GM19324 (cell line): ENCODE measurements at regions not wholly inside any gene's neighbourhood (a gene's known extent, or its start where the extent isn't known, plus 50 kb on each side); places are given as distances from the start of the nearest gene placed in this dataset.
A peak's percentile ranks its signal among the peaks of the same experiment; 100 is the strongest.

Experiments
- ATAC-seq: cut with Tn5 transposase; IDR thresholded peaks from one replicate; pipeline ENCODE4 v1.9.1; 2021; ENCODE audit warnings: mild to moderate bottlenecking, moderate library complexity; ENCODE audit not compliant: unreplicated experiment, low FRiP score

DNA sequence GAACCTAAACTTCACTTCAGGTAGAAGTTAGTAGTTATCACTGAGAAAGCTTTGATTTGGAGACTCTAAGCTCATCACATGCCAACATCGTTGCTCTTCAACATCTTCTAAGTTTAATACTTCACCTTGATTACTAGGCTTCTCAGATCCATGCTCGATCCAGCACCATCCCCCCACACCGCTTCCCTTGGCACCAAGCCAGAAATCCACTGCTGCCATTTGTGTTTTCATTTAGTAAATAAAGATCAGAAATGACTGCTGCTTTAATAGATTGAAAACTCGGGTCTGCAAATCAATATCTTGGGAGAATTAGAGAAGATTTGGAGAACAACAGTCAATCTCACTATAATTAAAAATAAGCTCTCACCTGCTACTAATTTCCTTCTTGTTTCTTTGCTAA is 214.7 kb upstream of the NR4A3 start:
- no peak for ATAC-seq

DNA sequence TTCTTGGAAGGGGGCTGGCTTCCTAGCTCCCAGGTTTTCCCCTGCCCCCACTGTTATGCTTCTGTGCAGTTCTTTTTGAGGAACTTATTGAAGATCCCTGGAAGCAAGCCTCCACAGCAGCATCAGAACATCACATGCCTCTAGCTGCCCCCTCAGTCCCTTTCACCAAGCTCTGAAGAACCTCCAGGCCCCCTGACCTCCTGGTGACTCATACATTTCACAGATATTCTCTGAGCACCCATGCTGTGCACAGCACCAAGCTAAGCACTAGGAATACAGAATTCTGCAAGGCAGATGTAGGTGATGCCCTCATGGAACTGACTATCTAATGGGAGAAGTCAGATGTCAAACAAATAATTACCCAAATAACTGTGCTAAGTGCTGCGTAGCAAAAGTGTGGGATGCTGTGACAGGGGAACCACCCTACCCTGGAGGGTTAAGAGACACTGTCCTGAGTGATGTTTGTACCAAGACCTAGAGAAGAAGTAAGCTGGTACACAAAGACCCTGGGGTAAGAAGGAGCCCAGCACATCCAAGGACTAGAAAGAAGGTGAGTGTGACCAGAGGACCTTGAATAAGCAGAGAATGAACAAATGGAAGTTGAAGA is 213.7 kb upstream of the NR4A3 start:
- no peak for ATAC-seq

DNA sequence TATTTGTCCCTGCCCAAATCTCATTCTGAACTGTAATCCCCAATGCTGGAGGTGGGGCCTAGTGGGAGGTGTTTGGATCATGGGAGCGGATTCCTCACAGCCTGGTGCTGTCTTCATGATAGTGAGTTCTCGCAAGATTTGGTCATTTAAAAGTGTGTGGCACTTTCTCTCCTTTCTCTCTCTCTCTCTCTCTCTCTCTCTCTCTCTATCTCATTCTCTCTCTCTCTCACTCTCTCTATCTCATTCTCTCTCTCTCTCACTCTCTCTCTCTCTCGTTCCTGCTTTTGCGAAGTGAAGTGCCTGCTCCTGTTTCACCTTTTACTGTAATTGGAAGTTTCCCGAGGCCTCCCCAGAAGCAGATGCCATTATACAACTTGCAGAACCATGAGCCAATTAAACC is 207.3 kb upstream of the NR4A3 start:
- ATAC-seq: no peak

DNA sequence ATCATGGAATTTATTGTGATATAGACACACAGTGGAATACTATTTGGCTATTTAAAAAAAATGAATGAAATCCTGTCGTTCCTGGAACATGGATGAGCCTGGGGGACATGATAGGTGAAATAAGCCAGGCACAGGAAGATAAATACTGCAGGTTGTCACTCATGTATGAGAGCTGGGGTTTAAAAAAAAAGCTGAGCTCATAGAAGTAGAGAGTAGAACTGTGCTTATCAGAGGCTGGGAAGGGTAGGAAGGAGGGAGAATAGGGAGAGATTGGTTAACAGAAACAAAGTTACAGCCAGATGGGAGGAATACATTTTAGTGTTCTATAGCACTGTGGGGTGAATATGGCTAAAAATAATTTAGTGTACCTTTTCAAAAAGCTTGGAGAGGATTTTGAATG is 200.6 kb upstream of the NR4A3 start:
- ATAC-seq: no peak

DNA sequence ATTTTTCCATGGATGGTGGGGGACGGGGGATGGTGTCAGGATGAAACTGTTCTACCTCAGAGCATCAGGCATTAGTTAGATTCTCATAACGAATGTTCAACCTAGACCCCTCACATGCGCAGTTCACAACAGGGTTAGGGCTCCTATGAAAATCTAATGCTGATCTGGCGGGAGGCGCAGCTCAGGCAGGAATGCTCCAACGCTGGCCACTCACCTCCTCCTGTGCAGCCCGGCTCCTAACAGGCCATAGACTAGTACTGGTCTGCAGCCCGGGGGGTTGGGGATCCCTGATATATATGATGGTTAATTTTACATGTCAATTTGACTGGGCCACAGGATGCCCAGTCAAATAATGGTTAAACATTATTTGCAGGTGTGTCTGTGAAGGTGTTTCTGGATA is 199.0 kb upstream of the NR4A3 start:
- no peak for ATAC-seq

DNA sequence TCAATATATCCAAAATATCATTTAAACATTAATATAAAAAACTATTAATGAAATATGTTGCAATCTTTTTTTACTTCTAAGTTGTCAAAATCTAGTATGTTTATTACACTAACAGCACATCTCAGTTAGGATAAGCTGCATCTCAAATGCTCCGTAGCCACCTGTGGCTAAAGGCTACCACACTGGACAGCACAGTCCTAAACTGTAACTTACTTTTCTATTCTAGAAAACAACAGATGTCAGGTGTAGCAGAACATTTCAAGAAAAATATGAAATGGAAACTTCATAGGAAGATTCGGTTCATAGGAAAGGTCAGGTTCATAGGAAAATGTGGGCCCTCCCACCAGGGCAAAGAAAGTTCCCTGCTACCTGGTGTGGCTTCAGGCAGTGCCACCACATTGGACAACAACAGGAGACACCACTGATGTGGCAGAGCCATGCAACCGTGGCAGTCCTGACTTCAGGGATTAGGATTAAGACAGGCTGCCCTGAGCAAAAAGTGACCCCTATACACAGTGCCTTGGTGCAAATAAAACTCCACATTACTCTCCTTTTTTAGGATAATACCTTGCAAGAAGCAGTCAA is 197.8 kb upstream of the NR4A3 start:
- no peak for ATAC-seq

DNA sequence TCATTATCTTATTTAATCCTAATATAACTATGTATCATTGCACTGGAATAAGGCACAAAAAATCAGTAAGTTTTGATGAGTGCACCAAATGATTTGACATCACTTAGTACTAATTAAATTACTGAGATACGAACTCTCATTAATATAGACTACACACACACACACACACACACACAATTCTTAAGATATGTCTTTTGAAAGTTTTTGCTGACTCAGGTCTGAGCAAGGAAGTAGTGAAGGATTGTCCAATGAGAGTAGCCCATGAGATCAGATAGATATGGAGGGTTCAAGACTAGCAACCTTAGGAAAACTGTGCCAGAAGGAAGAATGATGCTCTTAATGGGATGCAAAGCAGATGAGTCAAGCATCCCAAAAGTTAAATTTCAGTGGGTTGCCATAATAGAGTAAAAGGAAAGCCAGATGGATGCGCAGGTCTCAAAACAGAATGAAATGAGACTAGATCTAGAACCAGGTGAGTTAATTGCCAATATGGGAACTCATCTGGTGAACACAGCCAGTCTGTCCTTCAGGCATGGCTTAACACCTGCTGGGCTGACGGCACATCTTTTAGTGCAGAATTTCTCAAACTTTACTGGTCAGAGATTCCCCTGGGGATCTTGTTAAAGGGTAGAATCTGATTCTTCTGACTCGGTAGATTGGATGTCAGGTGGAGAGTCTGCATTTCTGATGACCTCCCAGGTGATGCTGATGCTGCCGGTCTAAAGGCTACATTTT is 197.0 kb upstream of the NR4A3 start:
- no peak for ATAC-seq

DNA sequence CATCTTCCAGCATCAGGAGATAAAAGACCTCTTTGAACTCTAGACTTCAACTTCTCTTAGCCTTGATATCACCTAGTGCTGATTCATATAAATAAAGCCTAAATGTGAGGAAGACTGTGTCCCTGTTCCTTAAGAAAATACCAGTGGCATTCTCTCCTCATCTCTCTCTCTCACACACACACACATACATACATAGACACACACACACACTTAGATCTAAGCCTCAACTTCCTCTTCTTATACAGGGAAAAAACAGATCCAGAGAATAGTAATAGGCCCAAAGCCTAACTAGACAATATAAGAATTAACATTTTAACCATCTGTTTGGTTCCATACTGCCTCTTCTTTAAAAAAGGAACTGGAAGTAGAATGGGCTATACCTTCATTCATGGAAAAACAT is 195.3 kb upstream of the NR4A3 start:
- ATAC-seq: no peak

DNA sequence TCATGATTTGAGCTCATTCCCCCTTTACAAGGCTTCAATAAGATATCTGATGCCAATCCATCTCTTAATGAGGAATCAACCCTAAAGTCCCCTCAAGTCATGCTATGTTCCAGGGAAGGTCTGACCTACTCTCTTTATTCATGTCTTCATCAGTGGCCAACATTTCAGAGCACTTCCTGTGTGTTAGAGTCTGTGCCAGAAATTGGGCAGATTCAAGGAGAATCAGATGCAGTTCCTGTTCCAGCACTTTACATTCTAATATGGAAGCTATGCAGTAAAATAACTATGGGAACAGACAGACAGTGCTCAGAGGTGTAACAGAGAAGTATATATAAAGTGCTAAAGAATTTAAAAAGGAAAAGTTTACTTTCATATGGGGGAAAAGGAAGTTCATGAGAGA is 193.4 kb upstream of the NR4A3 start:
- ATAC-seq: no peak

DNA sequence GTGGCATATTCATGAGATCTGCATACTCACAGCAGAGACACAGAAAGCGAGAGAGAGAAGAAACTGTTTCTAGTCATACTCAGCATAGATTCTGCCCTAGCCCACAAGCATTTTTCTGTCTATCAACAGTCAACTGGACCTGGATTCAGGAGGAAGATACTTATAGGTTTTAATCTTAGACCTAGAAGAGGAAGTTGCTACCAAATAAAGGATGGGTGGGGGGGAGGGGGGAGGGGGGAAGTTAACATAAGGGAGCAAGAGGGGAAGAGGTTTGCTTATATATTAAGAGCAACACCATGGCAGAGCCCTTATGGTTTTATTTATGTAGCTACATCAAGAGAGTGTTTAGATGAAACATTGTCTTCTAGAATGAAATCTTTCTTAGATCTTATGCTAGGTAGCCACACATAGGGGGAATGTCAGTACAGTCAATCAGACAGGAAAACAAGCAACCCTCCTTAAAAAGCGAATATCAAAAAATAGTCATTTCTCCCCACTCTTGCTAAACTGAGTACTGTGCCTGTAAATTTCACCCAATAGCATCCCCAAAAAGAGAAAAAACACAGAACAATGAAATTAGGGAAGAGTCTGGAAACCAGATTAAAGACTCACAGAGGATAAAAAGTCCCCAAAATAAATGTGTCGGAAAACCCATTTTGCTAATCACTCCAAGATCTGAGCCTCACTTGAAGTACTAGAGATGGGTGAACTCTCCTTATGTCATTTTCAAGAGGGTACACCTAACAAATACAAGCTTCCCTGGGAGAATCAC is 192.7 kb upstream of the NR4A3 start:
- ATAC-seq: no peak

DNA sequence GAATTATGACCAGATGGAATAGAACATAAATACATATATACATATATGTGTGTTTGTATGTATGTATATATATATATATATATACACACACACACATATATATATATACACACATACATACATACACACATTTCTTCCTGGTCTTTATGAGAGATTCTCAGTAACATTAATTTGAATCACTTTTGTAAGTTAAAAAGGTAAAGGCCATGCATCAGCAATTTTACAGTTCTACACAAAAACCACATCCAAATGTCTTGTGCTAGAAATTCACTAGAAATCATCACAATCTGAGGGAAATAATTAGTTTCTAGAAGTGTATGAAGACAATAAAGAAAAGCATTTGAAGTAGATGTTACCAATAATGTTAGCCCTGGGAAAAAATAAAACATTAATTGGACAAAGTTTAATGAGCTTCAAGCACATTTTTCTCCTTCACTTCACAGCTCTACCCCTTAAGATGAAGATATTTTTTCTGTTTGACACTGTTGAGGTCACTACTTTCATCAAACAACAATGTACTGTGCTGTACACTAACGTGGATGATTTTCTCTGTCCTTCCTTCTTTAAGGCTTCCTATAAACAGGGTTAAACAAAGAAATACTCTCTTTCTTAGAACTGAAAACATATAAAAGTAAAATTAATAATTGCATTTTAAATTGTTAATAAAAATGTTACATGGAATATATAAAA is 189.2 kb upstream of the NR4A3 start:
- no peak for ATAC-seq

DNA sequence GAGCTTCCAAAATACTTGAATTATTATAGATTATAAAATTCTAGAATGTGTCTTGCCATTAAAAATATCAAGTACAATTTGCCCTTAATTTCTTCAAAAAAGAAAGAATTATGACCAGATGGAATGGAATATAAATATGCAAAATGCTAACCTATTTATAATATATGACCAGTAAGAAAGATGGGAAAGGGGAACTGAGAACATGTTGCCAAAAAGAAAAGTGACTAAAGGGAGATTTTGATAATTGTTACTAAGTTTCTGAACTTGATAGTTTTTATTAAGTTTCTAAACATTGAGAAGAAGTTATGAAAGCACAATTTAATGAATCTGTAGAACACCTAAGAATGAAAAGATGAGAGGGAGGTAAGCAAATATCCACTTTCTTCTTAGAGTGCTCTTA is 188.4 kb upstream of the NR4A3 start:
- no peak for ATAC-seq

DNA sequence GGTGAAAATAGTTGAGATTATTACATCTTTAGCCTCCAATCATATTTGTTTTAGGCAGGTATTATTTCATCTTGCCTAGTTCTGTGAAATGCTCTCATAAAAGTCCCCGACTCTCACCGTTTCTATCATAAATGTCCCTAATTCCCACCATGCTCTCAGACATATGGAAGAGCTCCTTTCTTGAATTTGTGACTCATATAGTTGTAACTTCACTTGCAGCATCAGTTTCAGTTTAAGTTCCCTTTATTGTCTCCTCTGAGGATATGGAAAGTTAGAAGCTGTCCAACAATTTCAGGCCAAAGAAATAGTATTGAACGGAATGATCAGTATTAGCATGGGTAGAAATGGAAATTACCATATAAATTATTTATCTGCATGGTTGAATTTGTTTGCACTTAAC is 187.5 kb upstream of the NR4A3 start:
- ATAC-seq: no peak

DNA sequence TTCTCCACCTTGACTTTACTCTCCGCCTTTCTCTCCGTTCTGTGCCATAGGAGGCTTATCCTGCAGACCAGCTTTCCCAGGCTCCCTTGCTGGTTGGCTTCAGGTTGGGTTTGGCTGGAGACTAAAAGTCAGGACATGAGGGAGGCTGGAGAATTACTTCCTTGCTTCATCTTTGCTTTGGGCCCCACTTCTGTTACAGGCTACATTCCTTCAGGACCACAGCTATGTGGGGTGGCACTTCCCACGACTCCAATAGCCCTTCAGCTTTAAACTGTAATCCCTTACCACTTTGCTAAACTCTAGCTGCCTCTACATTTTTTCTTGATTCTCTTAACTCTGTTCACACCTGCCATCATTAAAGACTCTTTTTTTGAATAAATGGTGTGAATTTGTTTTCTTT is 186.7 kb upstream of the NR4A3 start:
- ATAC-seq: no peak

DNA sequence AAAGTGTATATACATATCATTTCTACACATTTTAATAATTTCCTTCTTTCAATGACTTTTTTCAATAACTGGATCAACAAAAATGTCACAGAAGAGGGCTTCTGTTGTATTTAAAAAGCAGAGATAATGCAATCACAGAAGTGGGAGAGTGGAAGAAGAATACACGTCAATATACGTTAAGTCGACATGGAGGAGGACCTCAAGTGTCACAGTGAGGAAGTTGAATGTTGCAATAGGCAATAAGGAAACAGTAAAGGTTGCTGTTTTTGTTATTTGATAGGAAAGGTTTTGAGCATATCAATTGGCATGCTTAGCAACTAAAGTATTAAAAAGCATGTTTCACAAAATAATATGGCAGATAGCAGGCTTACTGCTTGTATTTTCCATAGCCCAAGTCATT is 184.0 kb upstream of the NR4A3 start:
- ATAC-seq: no peak

DNA sequence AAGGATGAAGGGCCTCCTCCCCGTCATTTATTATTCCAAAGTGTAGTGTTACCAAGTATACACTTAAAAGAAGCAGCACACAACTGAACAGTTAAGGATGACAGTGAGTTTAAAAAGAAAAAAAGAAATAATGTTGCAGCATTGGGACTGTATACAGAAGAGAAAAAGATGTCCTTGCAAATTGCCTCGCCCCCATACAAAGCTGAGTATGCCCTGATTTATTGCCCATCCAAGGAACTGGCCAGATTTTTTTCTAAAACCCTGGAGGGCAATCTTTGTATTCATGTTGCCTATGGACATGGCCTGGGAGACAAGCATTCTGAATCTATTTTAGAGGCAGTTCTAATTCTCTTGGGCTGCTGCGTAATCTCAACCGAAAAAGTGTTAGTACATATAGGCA is 182.7 kb upstream of the NR4A3 start:
- no peak for ATAC-seq

DNA sequence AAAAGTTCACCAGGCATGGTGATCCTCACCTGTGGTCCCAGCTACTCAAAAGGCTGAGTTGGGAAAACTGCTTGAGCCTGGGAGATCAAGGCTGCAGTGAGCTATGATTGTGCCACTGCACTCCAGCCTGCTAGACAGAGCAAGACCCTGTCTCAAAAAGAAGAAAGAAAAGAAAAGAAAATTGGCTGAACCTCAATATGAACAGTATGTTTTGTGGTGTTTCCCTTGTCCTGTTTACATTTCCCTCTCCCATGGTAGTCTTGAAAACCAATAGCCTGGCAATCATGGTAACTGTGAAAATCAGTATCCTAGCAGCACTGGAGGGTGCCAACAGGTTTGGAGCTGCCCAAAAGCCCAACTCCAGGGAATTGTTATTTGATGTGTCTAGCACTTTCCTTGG is 174.1 kb upstream of the NR4A3 start:
- ATAC-seq: no peak

DNA sequence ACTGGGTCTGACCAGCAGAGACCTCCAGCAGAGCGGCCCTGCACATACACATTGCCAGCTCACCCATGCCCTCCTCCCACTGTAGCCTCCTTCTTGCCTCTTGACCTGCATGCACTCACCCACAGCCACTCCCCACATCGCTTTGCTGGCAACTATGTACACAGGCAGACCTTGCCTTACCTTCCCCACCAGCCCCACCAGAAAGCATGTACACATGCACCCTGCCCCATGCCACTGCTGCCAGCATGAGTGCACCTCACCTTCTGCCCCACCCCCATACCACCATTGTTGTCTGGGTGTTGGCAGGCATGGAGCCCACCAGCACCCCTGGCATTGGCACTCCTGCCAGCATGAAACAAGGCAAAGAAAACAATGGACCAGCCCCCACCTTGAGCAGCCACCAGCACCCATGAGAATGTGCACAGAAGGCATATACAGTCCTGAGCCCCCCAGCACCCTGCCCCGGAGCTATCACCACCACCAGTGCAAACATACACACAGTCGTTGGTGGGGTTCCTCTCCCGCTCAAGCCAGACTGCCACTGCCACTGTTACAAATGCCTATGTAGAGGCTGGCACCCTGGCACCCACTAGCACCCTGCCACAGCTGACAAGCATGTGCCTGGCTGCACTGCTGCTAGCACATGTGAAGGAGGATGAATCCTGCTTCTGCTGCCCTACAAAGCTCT is 171.4 kb upstream of the NR4A3 start:
- ATAC-seq: no peak

DNA sequence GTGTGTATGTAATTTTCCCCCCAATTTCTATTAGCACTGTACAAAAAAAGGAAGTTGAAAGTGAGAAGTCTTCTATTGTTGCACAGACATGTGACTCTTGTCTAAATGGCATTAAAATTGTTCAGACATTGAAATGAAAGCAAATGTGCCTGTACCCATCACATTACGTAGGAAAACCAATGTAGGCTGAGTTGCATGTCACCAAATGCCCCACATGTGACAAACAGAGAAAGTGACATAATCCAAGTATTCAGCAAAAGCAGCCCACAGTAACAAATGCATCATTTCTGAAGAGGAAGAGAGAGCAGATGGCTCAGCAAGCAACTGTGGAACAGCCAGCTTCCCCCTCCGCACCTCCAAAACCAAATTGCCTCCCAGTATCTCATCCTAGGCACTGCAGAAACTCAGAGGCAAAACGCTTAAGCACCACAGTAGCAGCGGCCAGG is 161.5 kb upstream of the NR4A3 start:
- peak; percentile 67 for ATAC-seq

DNA sequence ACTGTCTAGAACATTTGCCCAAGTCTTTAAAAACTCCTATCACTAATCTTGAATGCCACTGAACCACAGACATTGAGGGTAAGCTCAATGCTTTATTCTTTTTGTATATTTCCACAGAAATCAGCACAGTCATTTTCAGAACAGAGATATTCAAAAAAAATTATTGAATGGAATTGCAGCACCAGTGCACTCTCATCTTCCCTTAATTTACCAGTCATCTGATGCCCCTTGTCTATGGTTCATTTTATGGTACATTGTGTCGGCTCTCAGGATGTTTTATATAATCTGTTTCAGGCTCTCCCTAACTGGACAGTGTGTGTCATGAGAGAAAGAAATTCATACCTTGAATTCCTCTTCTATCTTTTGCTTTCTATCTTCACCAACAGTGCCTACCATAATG is 158.4 kb upstream of the NR4A3 start:
- no peak for ATAC-seq
